ENCODE measurements at regions not wholly inside any gene's neighbourhood (a gene's known extent, or its start where the extent isn't known, plus 50 kb on each side); places are given as distances from the start of the nearest gene placed in this dataset.

DNA sequence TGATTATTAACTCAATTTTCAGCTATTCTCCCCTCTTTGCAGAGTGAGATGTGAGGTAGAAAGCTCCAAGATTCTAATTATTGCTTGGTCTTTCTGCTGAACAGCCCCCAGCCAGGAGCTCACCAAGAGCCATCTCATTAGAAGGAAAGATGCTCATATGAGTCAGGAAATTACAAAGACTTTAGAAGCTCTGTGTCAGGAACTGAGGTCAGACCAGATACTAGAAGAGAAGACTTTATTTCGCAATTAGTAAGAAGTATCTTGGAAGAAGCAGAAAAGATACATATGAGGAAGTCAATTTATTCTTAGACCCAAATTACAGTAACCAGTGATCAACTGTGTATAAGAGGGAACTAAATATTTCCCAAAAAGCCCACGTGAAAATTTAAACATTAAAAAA lies 626.9 kb downstream of the ZWINT start:
- no peak for TF ChIP-seq EZH2 (IDR thresholded peaks at IDR 0.05)
- no peak for TF ChIP-seq EZH2phosphoT487 (IDR thresholded peaks at IDR 0.05)

Data from neural progenitor cell (in vitro differentiated cells).